Right atrium auricular region (tissue), 2 donors: ENCODE measurements at regions not wholly inside any gene's neighbourhood (a gene's known extent, or its start where the extent isn't known, plus 50 kb on each side); places are given as distances from the start of the nearest gene placed in this dataset.
A peak's percentile ranks its signal among the peaks of the same experiment; 100 is the strongest.

Source experiments
- DNase-seq: peaks from one replicate; pipeline ENCODE4 v3.0.0-alpha.2; 2019; ENCODE audit warnings: low spot score
- H3K27ac ChIP-seq, 2 donors: fragments of 200-600 bp; sonication (generic); 1 replicate in 1 of 2; 2 replicates in 1 of 2; pipeline ENCODE4 v1.5.1; 2016 to 2019
- H3K27me3 ChIP-seq, 2 donors: fragments of 200-600 bp; sonication (generic); one replicate each; pipeline versions ENCODE4 v1.5.1 to v1.6.0; 2017 to 2019
- H3K36me3 ChIP-seq: fragments of 200-600 bp; sonication (generic); one replicate; pipeline ENCODE4 v1.5.1; 2016
- H3K4me1 ChIP-seq, 2 donors: fragments of 200-600 bp; sonication (generic); one replicate each; pipeline versions ENCODE4 v1.5.1 to v1.6.0; 2017 to 2019
- H3K4me3 ChIP-seq, 2 donors: fragments of 200-600 bp; sonication (generic); 1 replicate in 1 of 2; 2 replicates in 1 of 2; pipeline ENCODE4 v1.5.1; 2017 to 2019; ENCODE audit warnings: mild to moderate bottlenecking in 1 of 2, moderate library complexity in 1 of 2
- H3K9me3 ChIP-seq, 2 donors: fragments of 200-600 bp; sonication (generic); one replicate each; pipeline ENCODE4 v1.5.1; 2019
- TF ChIP-seq, protein P1 (sequence below), 2 donors: fragments of 200-600 bp; sonication (generic); IDR thresholded peaks; one replicate each; pipeline ENCODE4 v1.5.1; 2019; ENCODE audit warnings: antibody characterized with exemption in 2 of 2

DNA sequence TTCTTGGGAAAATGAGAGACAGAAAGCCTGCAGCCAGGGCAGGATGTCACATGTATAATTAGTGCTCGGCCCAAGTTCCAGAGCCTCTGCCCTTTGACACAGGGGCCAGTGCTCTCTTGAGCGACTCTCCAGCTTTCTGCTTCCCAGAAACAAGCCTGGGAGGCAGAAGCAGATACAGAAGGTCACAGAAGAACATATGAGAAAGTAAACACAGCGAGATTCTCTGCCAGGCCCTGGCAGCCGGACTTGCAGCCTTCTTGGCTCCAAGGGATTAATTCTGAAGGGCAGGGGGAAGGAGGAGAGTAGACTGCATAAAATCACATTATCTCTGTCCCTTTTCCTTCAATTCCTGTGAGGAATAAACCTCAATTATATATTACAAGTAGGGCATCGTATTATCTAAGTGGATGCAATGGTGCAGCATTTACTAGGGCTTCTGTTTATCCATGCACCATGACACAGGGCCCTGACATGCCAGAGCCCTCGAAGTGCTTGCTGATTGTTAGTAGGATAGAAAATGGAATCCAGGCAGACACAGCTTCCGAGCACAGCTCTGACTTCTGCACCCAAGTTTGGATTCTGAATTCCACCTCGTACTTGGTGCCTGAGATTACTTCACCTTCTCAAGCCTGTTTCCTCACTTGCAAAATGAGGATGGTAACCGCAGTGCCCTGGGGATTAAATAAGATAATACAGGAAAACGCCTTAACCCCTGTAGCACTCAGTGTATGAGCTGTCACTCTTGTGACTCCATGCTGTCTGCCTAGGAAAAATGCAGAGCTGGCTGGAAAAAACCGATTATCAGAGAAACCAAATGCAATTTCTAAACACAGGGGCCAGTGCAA is 536.5 kb downstream of the TNS3 start:
- TF ChIP-seq, protein P1, sequence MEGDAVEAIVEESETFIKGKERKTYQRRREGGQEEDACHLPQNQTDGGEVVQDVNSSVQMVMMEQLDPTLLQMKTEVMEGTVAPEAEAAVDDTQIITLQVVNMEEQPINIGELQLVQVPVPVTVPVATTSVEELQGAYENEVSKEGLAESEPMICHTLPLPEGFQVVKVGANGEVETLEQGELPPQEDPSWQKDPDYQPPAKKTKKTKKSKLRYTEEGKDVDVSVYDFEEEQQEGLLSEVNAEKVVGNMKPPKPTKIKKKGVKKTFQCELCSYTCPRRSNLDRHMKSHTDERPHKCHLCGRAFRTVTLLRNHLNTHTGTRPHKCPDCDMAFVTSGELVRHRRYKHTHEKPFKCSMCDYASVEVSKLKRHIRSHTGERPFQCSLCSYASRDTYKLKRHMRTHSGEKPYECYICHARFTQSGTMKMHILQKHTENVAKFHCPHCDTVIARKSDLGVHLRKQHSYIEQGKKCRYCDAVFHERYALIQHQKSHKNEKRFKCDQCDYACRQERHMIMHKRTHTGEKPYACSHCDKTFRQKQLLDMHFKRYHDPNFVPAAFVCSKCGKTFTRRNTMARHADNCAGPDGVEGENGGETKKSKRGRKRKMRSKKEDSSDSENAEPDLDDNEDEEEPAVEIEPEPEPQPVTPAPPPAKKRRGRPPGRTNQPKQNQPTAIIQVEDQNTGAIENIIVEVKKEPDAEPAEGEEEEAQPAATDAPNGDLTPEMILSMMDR (IDR thresholded peaks at IDR 0.05): no peak
- no peak for DNase-seq
- Histone ChIP-seq H3K4me3 (no peak overlapping the region), H3K36me3 (no peaks in the 10 kb centered on the region), H3K4me1 (peaks cover 0 to 40% of the 10 kb centered on the region in 2 donors), H3K27ac (peak overlapping the region; percentile 23 to 43), H3K9me3 (no peaks in the 10 kb centered on the region), H3K27me3 (no peaks in the 10 kb centered on the region)

DNA sequence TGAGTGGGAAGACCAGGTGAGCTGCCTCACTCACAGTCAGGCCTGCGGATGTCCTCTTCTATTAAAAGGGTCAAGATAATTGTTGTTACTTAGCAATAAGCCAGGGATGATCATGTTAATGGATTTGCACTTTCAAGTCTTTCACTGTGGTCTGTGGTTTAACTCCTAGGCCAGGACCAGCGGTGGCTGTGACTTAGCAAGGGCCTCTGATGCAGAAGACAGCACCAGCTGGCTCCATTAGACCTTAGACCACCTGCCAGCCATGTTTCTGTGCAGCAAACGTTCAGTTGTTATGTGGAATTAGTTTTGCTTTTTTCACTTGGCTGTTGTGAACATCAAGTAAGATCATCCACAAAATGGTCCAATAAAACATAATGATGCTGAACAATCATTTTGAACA is 537.3 kb downstream of the TNS3 start:
- H3K4me3 ChIP-seq: no peak overlapping the region
- DNase-seq: no peak
- no peaks in the 10 kb centered on the region for H3K36me3 ChIP-seq
- H3K27ac ChIP-seq: no peak overlapping the region
- no peaks in the 10 kb centered on the region for H3K9me3 ChIP-seq
- no peaks in the 10 kb centered on the region for H3K27me3 ChIP-seq
- TF ChIP-seq, protein P1 (IDR thresholded peaks at IDR 0.05): no peak
- peaks cover 0 to 48% of the 10 kb centered on the region in 2 donors for H3K4me1 ChIP-seq

DNA sequence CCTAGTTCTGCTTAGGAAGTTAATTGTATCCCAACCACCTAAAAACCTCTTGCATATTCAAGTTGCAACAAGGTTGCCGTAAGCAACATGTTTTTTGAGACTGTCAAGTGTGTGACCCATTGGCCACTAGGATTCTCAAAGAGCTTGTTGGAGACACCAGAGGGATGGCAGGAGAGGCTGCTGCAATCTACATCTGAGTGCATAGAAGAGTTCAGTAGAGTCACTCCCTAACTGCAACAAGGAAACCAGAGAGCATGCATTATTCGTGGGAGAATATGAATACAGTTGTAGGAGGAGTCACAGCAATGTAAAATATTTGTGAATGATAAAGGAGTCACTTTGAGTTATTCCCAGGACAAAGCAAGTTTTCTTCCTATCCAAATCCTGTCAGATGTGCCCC is 538.6 kb downstream of the TNS3 start:
- H3K4me3 ChIP-seq: no peak overlapping the region
- H3K27ac ChIP-seq: no peak overlapping the region
- H3K9me3 ChIP-seq: no peaks in the 10 kb centered on the region
- H3K4me1 ChIP-seq: peaks cover 0 to 61% of the 10 kb centered on the region in 2 donors
- no peaks in the 10 kb centered on the region for H3K36me3 ChIP-seq
- DNase-seq: no peak
- TF ChIP-seq, protein P1 (IDR thresholded peaks at IDR 0.05): no peak
- no peaks in the 10 kb centered on the region for H3K27me3 ChIP-seq

DNA sequence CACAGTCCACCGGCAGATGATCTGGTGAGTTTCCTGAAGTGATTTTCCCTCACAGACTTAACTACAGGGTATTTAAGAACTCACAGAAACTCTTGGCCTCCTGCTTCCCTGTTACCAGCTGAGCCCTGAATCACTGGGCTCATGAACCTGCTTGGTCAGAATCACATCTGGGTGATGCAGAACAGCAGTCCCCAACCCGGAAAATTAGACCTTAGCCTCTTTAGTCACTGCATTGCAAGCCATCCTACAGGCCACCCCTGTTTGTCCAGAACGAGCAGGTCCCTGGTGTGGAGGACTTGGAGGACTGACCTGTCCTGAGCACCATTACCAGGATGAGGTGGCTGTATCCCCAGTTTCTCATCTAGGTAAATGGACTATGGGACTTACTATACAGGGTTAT is 539.2 kb downstream of the TNS3 start:
- peaks cover 0 to 65% of the 10 kb centered on the region in 2 donors for H3K4me1 ChIP-seq
- H3K27ac ChIP-seq: no peak overlapping the region
- H3K4me3 ChIP-seq: no peak overlapping the region
- no peaks in the 10 kb centered on the region for H3K9me3 ChIP-seq
- TF ChIP-seq, protein P1 (IDR thresholded peaks at IDR 0.05): no peak
- DNase-seq: no peak
- no peaks in the 10 kb centered on the region for H3K27me3 ChIP-seq
- H3K36me3 ChIP-seq: no peaks in the 10 kb centered on the region

DNA sequence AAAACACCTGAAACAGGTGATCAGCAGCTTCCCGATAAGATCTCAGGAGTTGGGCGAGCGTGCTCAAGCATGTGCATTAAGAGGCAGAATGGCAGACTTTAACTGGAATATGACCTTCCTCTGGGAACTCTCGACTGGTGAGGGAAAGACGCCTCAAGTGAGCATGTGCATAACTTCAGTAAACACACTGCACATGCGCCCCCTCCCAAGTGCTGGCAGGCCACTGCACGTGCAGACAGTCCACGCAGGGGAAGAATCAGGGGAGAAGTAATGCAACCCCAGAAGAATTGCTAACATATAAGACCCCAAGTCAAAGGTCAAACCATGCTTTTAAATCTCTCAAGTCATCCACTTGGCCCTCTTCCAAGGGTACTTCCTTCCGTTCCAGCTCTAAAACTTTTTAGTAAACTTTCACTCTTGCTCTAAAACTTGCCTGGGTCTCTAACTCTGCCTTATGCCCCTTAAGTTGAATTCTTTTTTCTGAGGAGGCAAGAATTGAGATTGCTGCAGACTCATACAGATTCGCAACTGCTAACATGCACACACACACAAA is 541.0 kb downstream of the TNS3 start:
- H3K27ac ChIP-seq: peak overlapping the region in 1 of 2 donors; percentile 50
- H3K36me3 ChIP-seq: no peaks in the 10 kb centered on the region
- no peak for DNase-seq

More for the DNA sequence above, 541.0 kb downstream of the TNS3 start:
- Histone ChIP-seq H3K9me3 (no peaks in the 10 kb centered on the region), H3K4me3 (no peak overlapping the region), H3K4me1 (peaks cover 0 to 50% of the 10 kb centered on the region in 2 donors), H3K27me3 (no peaks in the 10 kb centered on the region)
- TF ChIP-seq, protein P1 (IDR thresholded peaks at IDR 0.05): no peak
